ENCODE measurements at regions not wholly inside any gene's neighbourhood (a gene's known extent, or its start where the extent isn't known, plus 50 kb on each side); places are given as distances from the start of the nearest gene placed in this dataset.

DNA sequence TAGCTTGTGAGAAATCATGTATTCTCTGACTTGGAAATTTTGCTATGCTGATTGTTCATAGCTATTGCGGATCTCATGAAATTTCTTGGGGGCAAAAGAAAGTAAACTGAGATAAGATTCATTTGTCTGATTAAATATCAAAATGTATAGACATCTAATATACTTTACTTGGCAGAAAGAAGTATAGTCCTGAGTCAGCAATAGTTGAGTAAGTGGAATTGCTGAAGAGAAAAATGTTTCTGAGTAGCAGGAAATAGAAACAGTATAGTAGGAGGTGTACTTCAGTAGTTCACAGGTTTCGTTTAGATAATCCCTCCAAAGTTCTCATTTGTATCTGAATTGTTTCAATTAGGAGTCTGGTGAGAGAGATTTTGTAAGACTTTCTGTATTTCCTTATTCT is 705.9 kb downstream of the MCTP2 start:
- no peak for TF ChIP-seq YY1 (IDR thresholded peaks at IDR 0.05; ENCODE audit: insufficient read depth, insufficient replicate concordance, low read depth, low read length)
- TF ChIP-seq, protein P1, sequence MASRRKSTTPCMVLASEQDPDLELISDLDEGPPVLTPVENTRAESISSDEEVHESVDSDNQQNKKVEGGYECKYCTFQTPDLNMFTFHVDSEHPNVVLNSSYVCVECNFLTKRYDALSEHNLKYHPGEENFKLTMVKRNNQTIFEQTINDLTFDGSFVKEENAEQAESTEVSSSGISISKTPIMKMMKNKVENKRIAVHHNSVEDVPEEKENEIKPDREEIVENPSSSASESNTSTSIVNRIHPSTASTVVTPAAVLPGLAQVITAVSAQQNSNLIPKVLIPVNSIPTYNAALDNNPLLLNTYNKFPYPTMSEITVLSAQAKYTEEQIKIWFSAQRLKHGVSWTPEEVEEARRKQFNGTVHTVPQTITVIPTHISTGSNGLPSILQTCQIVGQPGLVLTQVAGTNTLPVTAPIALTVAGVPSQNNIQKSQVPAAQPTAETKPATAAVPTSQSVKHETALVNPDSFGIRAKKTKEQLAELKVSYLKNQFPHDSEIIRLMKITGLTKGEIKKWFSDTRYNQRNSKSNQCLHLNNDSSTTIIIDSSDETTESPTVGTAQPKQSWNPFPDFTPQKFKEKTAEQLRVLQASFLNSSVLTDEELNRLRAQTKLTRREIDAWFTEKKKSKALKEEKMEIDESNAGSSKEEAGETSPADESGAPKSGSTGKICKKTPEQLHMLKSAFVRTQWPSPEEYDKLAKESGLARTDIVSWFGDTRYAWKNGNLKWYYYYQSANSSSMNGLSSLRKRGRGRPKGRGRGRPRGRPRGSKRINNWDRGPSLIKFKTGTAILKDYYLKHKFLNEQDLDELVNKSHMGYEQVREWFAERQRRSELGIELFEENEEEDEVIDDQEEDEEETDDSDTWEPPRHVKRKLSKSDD (CRISPR knock-in tag; IDR thresholded peaks at IDR 0.05; ENCODE audit: low read depth): no peak
- no peak for TF ChIP-seq IRF2 (CRISPR knock-in tag; IDR thresholded peaks at IDR 0.05)
- no peak for TF ChIP-seq HMG20A (CRISPR knock-in tag; IDR thresholded peaks at IDR 0.05; ENCODE audit: borderline replicate concordance)
- TF ChIP-seq IRX3 (CRISPR knock-in tag; IDR thresholded peaks at IDR 0.05; ENCODE audit: borderline replicate concordance, low read depth): no peak
- TF ChIP-seq, protein P2, sequence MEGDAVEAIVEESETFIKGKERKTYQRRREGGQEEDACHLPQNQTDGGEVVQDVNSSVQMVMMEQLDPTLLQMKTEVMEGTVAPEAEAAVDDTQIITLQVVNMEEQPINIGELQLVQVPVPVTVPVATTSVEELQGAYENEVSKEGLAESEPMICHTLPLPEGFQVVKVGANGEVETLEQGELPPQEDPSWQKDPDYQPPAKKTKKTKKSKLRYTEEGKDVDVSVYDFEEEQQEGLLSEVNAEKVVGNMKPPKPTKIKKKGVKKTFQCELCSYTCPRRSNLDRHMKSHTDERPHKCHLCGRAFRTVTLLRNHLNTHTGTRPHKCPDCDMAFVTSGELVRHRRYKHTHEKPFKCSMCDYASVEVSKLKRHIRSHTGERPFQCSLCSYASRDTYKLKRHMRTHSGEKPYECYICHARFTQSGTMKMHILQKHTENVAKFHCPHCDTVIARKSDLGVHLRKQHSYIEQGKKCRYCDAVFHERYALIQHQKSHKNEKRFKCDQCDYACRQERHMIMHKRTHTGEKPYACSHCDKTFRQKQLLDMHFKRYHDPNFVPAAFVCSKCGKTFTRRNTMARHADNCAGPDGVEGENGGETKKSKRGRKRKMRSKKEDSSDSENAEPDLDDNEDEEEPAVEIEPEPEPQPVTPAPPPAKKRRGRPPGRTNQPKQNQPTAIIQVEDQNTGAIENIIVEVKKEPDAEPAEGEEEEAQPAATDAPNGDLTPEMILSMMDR (CRISPR knock-in tag; IDR thresholded peaks at IDR 0.05): no peak
- TF ChIP-seq ATF7 (IDR thresholded peaks at IDR 0.05): no peak
- no peak for TF ChIP-seq ATF7 (CRISPR knock-in tag; IDR thresholded peaks at IDR 0.05)
- no peak for TF ChIP-seq POLR2A (IDR thresholded peaks at IDR 0.05; ENCODE audit: insufficient read depth in 1 of 2, low read depth in 2 of 2, low read length in 2 of 2)
- no peak for TF ChIP-seq POLR2AphosphoS5 (IDR thresholded peaks at IDR 0.05; ENCODE audit: low read depth, low read length)
